ENCODE measurements at regions not wholly inside any gene's neighbourhood (a gene's known extent, or its start where the extent isn't known, plus 50 kb on each side); places are given as distances from the start of the nearest gene placed in this dataset.

GRCh38 chr11:36783808-36784207 is 185.8 kb upstream of the RAG2 start:
- H3K4me3 ChIP-seq (ENCODE audit: low read depth, low read length): no peak overlapping the region
- TF ChIP-seq, protein P1, sequence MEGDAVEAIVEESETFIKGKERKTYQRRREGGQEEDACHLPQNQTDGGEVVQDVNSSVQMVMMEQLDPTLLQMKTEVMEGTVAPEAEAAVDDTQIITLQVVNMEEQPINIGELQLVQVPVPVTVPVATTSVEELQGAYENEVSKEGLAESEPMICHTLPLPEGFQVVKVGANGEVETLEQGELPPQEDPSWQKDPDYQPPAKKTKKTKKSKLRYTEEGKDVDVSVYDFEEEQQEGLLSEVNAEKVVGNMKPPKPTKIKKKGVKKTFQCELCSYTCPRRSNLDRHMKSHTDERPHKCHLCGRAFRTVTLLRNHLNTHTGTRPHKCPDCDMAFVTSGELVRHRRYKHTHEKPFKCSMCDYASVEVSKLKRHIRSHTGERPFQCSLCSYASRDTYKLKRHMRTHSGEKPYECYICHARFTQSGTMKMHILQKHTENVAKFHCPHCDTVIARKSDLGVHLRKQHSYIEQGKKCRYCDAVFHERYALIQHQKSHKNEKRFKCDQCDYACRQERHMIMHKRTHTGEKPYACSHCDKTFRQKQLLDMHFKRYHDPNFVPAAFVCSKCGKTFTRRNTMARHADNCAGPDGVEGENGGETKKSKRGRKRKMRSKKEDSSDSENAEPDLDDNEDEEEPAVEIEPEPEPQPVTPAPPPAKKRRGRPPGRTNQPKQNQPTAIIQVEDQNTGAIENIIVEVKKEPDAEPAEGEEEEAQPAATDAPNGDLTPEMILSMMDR (IDR thresholded peaks at IDR 0.05; ENCODE audit: low read depth, low read length): no peak

- H3K4me3 ChIP-seq (ENCODE audit: low read depth, low read length): no peak overlapping the region
- TF ChIP-seq, protein P1 (IDR thresholded peaks at IDR 0.05; ENCODE audit: low read depth, low read length): no peak
These were observed 181.8 kb upstream of the RAG2 start for GRCh38 chr11:36779791-36780190.

- no peak overlapping the region for H3K4me3 ChIP-seq (ENCODE audit: low read depth, low read length)
- TF ChIP-seq, protein P1 (IDR thresholded peaks at IDR 0.05; ENCODE audit: low read depth, low read length): no peak
These were observed 179.3 kb upstream of the RAG2 start for GRCh38 chr11:36777311-36777710.

DNA sequence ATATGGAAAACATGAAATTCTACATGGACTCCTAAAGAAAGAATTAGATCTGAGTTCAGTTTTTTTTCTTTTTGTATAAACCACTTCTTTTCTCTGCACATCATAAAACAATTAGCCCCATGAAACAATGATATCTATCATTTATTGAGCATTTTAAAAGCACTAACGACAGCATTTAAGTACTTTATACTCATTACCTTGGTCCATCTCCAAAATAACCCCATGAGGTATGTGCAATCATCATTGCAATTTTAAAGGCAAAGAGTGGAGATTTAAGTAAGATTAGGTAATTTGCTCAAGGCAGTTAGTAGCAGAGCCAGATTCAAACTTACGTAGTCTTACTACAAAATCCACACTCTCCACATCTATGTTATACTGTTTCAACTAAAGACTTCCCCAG is 177.7 kb upstream of the RAG2 start:
- no peak overlapping the region for H3K4me3 ChIP-seq (ENCODE audit: low read depth, low read length)
- TF ChIP-seq, protein P1 (IDR thresholded peaks at IDR 0.05; ENCODE audit: low read depth, low read length): no peak

- H3K4me3 ChIP-seq (ENCODE audit: low read depth, low read length): no peak overlapping the region
- TF ChIP-seq, protein P1 (IDR thresholded peaks at IDR 0.05; ENCODE audit: low read depth, low read length): no peak
These were observed 177.1 kb upstream of the RAG2 start for GRCh38 chr11:36775130-36775529.

DNA sequence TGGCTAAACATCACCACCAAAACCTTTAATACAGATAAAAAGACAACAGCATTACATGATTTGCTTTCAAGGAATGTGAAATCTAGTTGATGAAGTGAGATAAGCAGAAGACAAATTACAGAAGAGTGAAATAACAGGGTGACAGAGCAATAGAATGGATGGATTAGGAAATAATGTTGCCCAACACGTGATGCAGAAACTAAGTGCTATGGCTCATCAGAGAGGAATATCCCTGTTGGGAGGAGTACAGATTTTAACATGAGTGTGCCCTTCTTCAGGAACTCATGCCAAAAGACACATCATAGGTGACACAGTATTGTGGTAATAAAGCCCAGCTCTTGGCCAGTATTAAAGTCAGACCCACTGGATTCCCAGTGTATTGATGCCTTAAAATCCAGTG is 176.6 kb upstream of the RAG2 start:
- H3K4me3 ChIP-seq (ENCODE audit: low read depth, low read length): no peak overlapping the region
- TF ChIP-seq, protein P1 (IDR thresholded peaks at IDR 0.05; ENCODE audit: low read depth, low read length): no peak

- no peak overlapping the region for H3K4me3 ChIP-seq (ENCODE audit: low read depth, low read length)
- TF ChIP-seq, protein P1 (IDR thresholded peaks at IDR 0.05; ENCODE audit: low read depth, low read length): no peak
These were observed 165.2 kb upstream of the RAG2 start for GRCh38 chr11:36763187-36763586.

All from WI38 (cell line).